A673 (cell line): ENCODE measurements at regions not wholly inside any gene's neighbourhood (a gene's known extent, or its start where the extent isn't known, plus 50 kb on each side); places are given as distances from the start of the nearest gene placed in this dataset.

ENCODE experiments used
- BruUV-seq: library from RNA; stranded (reverse); fragments of 400-500 nt; replicated peaks from 2 replicates; lab custom pipeline; 2021; lab: Mats Ljungman, UMichigan
- CTCF ChIA-PET: fragments of 300-600 bp; sonication (Branson Sonifier 250); formaldehyde crosslinking; loops from one replicate; lab custom pipeline; 2022; ENCODE audit warnings: antibody characterized with exemption; lab: Charles Lee
- POLR2A ChIA-PET: fragments of 300-600 bp; sonication (Branson Sonifier 250); formaldehyde crosslinking; loops from one replicate; lab custom pipeline; 2022; ENCODE audit warnings: antibody characterized with exemption; ENCODE audit not compliant: low non-redundant PET; lab: Charles Lee
- DNase-seq: peaks from one replicate; pipeline ENCODE4 v3.0.0-alpha.2; 2015; ENCODE audit warnings: low spot score
- H3K27ac ChIP-seq: fragments of 200-600 bp; sonication (generic); 2 replicates; pipeline ENCODE4 v1.5.1; 2016; ENCODE audit warnings: mixed run types, low read depth, mild to moderate bottlenecking, mixed read lengths, antibody characterized with exemption, low read length; ENCODE audit not compliant: poor library complexity, severe bottlenecking
- H3K27me3 ChIP-seq: fragments of 200-600 bp; sonication (generic); replicated peaks from 2 replicates; pipeline ENCODE4 v1.6.1; 2017; ENCODE audit warnings: mixed run types, low read depth, mild to moderate bottlenecking, mixed read lengths, antibody characterized with exemption, low read length; ENCODE audit not compliant: insufficient read depth, poor library complexity
- H3K36me3 ChIP-seq: fragments of 200-600 bp; sonication (generic); 2 replicates; pipeline ENCODE4 v1.6.1; 2016; ENCODE audit warnings: mixed run types, mild to moderate bottlenecking, mixed read lengths, antibody characterized with exemption, low read length; ENCODE audit not compliant: insufficient read depth, poor library complexity, severe bottlenecking
- H3K4me1 ChIP-seq: fragments of 200-600 bp; sonication (generic); 2 replicates; pipeline ENCODE4 v1.6.1; 2017; ENCODE audit warnings: mixed run types, mild to moderate bottlenecking, mixed read lengths, antibody characterized with exemption, low read length; ENCODE audit not compliant: insufficient read depth, poor library complexity, severe bottlenecking
- H3K4me3 ChIP-seq: fragments of 200-600 bp; sonication (generic); 2 replicates; pipeline ENCODE4 v1.5.1; 2016; ENCODE audit warnings: low read depth, mixed run types, mild to moderate bottlenecking, mixed read lengths, low read length; ENCODE audit not compliant: poor library complexity, severe bottlenecking
- H3K9me3 ChIP-seq: fragments of 200-600 bp; sonication (generic); 2 replicates; pipeline ENCODE4 v1.6.1; 2016; ENCODE audit warnings: mixed run types, low read depth, mild to moderate bottlenecking, mixed read lengths, antibody characterized with exemption, low read length; ENCODE audit not compliant: poor library complexity, severe bottlenecking
- EZH2 ChIP-seq: fragments of 200-600 bp; sonication (generic); IDR thresholded peaks from 2 replicates; pipeline ENCODE4 v1.6.1; 2017; ENCODE audit warnings: borderline replicate concordance, low read depth, mild to moderate bottlenecking, mixed read lengths, antibody characterized with exemption, low read length; ENCODE audit not compliant: poor library complexity, severe bottlenecking
- intact Hi-C: fragments of 100-400 bp; cut with micrococcal nuclease; formaldehyde crosslinking; loops from one replicate; pipeline ENCODE4 v1.10.0; 2022; ENCODE audit not compliant: unreplicated experiment
- TF ChIP-seq, protein P1 (sequence below): fragments of 300-800, 200-600 bp; sonication (generic); conservative IDR thresholded peaks from 2 replicates; pipeline ENCODE4 v1.5.1; 2017; ENCODE audit warnings: low read depth, mild to moderate bottlenecking, antibody characterized with exemption, low read length, moderate library complexity, mixed read lengths

DNA sequence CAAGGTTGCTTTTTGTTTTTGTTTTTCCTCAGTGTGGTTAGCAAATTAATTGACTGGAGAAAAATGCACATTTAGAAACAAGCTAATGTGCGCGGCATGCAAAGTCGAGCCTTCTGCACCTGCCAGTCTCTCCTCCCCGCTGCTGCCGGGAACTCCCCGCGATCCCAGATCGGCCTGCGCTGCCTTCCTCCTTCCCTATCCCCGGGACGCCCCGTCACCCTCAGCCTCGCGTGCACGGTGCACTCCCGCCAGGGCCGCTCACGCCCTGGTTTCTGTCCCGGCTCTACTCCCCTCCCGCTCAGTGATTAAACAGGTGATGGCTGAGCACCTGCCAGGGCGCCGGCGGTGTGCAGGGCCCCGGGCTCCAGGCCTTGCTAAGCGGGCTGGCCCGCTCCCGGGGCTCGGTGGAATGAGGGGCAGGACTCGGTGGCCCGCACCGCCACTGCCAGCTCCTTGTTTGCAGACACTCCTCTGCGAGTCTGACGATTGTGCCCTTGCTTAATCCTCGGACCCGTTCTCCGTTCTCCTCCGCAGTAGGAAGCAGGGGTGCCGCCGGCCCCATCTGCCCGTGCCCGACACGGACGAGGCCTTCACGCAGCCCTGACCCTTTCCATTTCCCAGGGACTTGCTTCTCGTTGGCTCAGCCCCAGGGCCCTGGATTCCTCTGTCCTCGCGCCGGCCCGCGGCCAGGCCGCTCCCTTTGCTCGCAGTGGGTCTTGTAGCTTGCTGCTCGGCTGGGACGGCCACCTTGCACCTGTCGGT is 143.4 kb downstream of the TRIML1 start:
- CTCF ChIA-PET: no interaction called here
- H3K4me3 ChIP-seq: no peak overlapping the region
- no peak for DNase-seq

DNA sequence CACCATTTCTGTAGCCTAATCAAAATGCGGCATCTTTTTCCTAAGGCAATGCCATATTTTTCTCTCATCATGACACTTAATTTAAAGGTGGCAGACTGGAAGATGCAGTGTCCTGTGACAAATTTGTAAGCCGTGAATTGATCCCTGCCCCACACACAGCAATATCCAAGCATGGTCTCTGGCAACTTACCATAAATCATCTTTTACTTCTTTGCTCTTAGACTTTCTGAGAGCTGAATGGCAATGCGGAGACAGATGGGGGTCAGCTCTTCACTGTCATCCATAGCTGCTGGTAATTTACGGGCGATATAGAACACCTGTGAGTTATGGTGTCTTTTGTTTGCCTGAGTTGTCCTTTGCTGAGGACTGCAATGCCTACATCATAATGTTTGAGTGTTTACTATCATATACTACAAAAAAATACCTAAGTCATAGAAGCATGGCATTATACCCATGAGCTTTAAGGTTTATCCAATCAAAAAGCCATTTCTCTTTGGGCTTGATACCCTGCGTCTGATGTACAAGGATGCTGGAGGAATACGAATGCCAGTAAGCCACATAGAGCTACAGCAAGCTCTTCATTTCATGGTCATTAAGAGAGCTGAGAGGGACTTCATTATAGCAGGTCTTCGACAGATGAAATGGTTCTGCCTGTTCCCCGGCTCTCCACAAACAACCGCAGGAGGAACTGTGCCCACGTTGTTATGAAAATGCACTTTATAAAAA is 148.1 kb downstream of the TRIML1 start:
- DNase-seq: no peak
- no peak for TF ChIP-seq EZH2
- TF ChIP-seq, protein P1, sequence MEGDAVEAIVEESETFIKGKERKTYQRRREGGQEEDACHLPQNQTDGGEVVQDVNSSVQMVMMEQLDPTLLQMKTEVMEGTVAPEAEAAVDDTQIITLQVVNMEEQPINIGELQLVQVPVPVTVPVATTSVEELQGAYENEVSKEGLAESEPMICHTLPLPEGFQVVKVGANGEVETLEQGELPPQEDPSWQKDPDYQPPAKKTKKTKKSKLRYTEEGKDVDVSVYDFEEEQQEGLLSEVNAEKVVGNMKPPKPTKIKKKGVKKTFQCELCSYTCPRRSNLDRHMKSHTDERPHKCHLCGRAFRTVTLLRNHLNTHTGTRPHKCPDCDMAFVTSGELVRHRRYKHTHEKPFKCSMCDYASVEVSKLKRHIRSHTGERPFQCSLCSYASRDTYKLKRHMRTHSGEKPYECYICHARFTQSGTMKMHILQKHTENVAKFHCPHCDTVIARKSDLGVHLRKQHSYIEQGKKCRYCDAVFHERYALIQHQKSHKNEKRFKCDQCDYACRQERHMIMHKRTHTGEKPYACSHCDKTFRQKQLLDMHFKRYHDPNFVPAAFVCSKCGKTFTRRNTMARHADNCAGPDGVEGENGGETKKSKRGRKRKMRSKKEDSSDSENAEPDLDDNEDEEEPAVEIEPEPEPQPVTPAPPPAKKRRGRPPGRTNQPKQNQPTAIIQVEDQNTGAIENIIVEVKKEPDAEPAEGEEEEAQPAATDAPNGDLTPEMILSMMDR: no peak
- Histone ChIP-seq H3K27ac (no peak overlapping the region), H3K9me3 (no peaks in the 10 kb centered on the region), H3K27me3 (peaks cover 57% of the 10 kb centered on the region), H3K36me3 (no peaks in the 10 kb centered on the region), H3K4me3 (no peak overlapping the region), H3K4me1 (no peaks in the 10 kb centered on the region)
- intact Hi-C loops: no loop called here
- BruUV-seq: no TSS peak
- CTCF ChIA-PET: no interaction called here
- POLR2A ChIA-PET: no interaction called here

More for the DNA sequence above, 143.4 kb downstream of the TRIML1 start:
- Histone ChIP-seq H3K36me3 (no peaks in the 10 kb centered on the region), H3K27ac (no peak overlapping the region), H3K4me1 (no peaks in the 10 kb centered on the region), H3K9me3 (no peaks in the 10 kb centered on the region), H3K27me3 (peaks cover 41% of the 10 kb centered on the region)
- intact Hi-C loops: no loop called here
- no TSS peak for BruUV-seq
- TF ChIP-seq EZH2: peak; percentile 63
- TF ChIP-seq, protein P1: no peak
- POLR2A ChIA-PET: no interaction called here

DNA sequence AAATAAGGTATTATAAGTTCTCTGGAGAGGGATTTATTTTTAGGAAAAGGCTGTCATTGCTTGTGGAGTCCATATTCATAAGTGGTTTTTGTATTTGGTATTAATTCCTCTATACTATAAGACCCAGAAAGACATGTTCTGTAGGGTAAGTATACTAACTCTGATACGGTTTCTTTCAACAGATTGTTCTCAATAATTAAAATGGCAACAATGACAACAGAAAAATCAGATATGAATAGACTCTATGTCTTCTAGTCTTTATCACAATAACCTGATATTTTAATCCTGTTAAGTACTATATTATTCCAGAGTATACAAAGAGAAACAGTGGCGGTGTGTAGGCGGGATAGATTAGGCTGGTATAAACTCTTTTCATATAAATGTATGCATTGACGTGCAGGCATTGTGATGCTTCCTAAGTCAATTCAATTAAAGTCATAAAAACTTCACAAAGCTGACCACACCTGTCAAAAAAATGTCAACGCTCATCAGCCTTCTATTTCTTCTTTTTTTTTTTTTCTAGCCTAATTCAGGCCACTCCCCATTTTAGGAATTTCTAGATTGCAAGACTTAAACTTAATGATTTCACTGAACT is 150.4 kb downstream of the TRIML1 start:
- TF ChIP-seq, protein P1: no peak
- Histone ChIP-seq H3K27ac (no peak overlapping the region), H3K9me3 (no peaks in the 10 kb centered on the region), H3K36me3 (no peaks in the 10 kb centered on the region), H3K4me3 (no peak overlapping the region), H3K27me3 (peaks cover 60% of the 10 kb centered on the region), H3K4me1 (no peaks in the 10 kb centered on the region)
- POLR2A ChIA-PET: no interaction called here
- peak; percentile 22 for DNase-seq
- intact Hi-C loops: no loop called here
- CTCF ChIA-PET: no interaction called here
- BruUV-seq: no TSS peak
